HepG2 (cell line): ENCODE measurements at regions not wholly inside any gene's neighbourhood (a gene's known extent, or its start where the extent isn't known, plus 50 kb on each side); places are given as distances from the start of the nearest gene placed in this dataset.

Source experiments
- DMAP1 ChIP-seq: IDR thresholded peaks from 2 replicates; pipeline ENCODE4 v1.6.1; 2016
- FOXJ3 ChIP-seq: sonication (generic); formaldehyde crosslinking; IDR thresholded peaks from 2 replicates; pipeline ENCODE4 v1.4.0; 2020; ENCODE audit warnings: missing genetic modification reagents, mild to moderate bottlenecking, borderline replicate concordance
- KLF6 ChIP-seq: IDR thresholded peaks from 2 replicates; pipeline ENCODE4 v1.8.0; 2016; ENCODE audit warnings: missing biosample characterization, missing genetic modification reagents
- PHF21A ChIP-seq: sonication (generic); formaldehyde crosslinking; IDR thresholded peaks from 2 replicates; pipeline ENCODE4 v1.5.0; 2020; ENCODE audit warnings: mild to moderate bottlenecking, missing genetic modification reagents
- RCOR2 ChIP-seq: IDR thresholded peaks from 2 replicates; pipeline ENCODE4 v1.6.1; 2016; ENCODE audit warnings: missing biosample characterization, missing genetic modification reagents
- RORA ChIP-seq: sonication (generic); formaldehyde crosslinking; IDR thresholded peaks from 2 replicates; pipeline ENCODE4 v1.5.0; 2020; ENCODE audit warnings: mild to moderate bottlenecking, missing genetic modification reagents, moderate library complexity
- SMAD9 ChIP-seq: sonication (generic); formaldehyde crosslinking; IDR thresholded peaks from 2 replicates; pipeline ENCODE4 v1.5.1; 2020; ENCODE audit warnings: mild to moderate bottlenecking, missing genetic modification reagents
- SNRNP70 ChIP-seq: fragments of 200-400 bp; formaldehyde crosslinking; IDR thresholded peaks from 2 replicates; pipeline ENCODE4 v1.6.1; 2017; ENCODE audit warnings: mild to moderate bottlenecking, low read depth, low read length, moderate library complexity
- TBX2 ChIP-seq: sonication (generic); formaldehyde crosslinking; IDR thresholded peaks from 2 replicates; pipeline ENCODE4 v1.5.0; 2020; ENCODE audit warnings: missing genetic modification reagents, mild to moderate bottlenecking, borderline replicate concordance
- THYN1 ChIP-seq: sonication (generic); formaldehyde crosslinking; IDR thresholded peaks from 2 replicates; pipeline ENCODE4 v1.8.1; 2023; ENCODE audit warnings: low read depth, mild to moderate bottlenecking, moderate library complexity, missing genetic modification reagents, borderline replicate concordance
- ZMYM3 ChIP-seq: sonication (generic); formaldehyde crosslinking; IDR thresholded peaks from 2 replicates; pipeline ENCODE4 v1.5.1; 2020; ENCODE audit warnings: mild to moderate bottlenecking, missing genetic modification reagents
- ZNF180 ChIP-seq: sonication (generic); formaldehyde crosslinking; IDR thresholded peaks from 2 replicates; pipeline ENCODE4 v1.4.0; 2020; ENCODE audit warnings: low read depth, missing genetic modification reagents, borderline replicate concordance
- ZNF20 ChIP-seq: sonication (generic); formaldehyde crosslinking; IDR thresholded peaks from 2 replicates; pipeline ENCODE4 v1.4.0; 2020; ENCODE audit warnings: mild to moderate bottlenecking, moderate library complexity, missing genetic modification reagents
- ZNF451 ChIP-seq: sonication (generic); formaldehyde crosslinking; IDR thresholded peaks from 2 replicates; pipeline ENCODE4 v1.5.0; 2020; ENCODE audit warnings: mild to moderate bottlenecking, missing genetic modification reagents
- ZNF883 ChIP-seq: sonication (generic); formaldehyde crosslinking; IDR thresholded peaks from 2 replicates; pipeline ENCODE4 v1.5.1; 2020; ENCODE audit warnings: mild to moderate bottlenecking, missing genetic modification reagents; ENCODE audit errors: not compliant biosample characterization
- TF ChIP-seq, protein P1 (sequence below): sonication (generic); formaldehyde crosslinking; IDR thresholded peaks from 2 replicates; pipeline ENCODE4; 2020; ENCODE audit warnings: missing genetic modification reagents, mild to moderate bottlenecking, borderline replicate concordance
- TF ChIP-seq, protein P2 (sequence below): IDR thresholded peaks from 2 replicates; pipeline ENCODE4 v1.6.1; 2012; ENCODE audit warnings: inconsistent platforms
- TF ChIP-seq, protein P3 (sequence below): IDR thresholded peaks from 2 replicates; pipeline ENCODE4 v1.6.1; 2018; ENCODE audit warnings: missing genetic modification reagents, mild to moderate bottlenecking, missing compliant biosample characterization

GRCh38 chr11:119472856-119473222 is 49.9 kb upstream of the THY1 start (continued):
- TF ChIP-seq TBX2 (CRISPR knock-in tag), result no peak
- no peak for TF ChIP-seq SNRNP70
- no peak for TF ChIP-seq ZNF451 (CRISPR knock-in tag)
- no peak for TF ChIP-seq DMAP1 (CRISPR knock-in tag)
- no peak for TF ChIP-seq KLF6
- TF ChIP-seq ZNF180, result no peak
- TF ChIP-seq RORA (CRISPR knock-in tag), result no peak
- TF ChIP-seq, protein P1, sequence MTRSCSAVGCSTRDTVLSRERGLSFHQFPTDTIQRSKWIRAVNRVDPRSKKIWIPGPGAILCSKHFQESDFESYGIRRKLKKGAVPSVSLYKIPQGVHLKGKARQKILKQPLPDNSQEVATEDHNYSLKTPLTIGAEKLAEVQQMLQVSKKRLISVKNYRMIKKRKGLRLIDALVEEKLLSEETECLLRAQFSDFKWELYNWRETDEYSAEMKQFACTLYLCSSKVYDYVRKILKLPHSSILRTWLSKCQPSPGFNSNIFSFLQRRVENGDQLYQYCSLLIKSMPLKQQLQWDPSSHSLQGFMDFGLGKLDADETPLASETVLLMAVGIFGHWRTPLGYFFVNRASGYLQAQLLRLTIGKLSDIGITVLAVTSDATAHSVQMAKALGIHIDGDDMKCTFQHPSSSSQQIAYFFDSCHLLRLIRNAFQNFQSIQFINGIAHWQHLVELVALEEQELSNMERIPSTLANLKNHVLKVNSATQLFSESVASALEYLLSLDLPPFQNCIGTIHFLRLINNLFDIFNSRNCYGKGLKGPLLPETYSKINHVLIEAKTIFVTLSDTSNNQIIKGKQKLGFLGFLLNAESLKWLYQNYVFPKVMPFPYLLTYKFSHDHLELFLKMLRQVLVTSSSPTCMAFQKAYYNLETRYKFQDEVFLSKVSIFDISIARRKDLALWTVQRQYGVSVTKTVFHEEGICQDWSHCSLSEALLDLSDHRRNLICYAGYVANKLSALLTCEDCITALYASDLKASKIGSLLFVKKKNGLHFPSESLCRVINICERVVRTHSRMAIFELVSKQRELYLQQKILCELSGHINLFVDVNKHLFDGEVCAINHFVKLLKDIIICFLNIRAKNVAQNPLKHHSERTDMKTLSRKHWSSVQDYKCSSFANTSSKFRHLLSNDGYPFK (CRISPR knock-in tag), result 0 out of 2 replicates have a peak, but pooled peaks have one; percentile 31
- TF ChIP-seq RCOR2, result no peak
- TF ChIP-seq ZNF883 (CRISPR knock-in tag), result no peak
- no peak for TF ChIP-seq ZNF20
- no peak for TF ChIP-seq SMAD9 (CRISPR knock-in tag)
- TF ChIP-seq, protein P2, sequence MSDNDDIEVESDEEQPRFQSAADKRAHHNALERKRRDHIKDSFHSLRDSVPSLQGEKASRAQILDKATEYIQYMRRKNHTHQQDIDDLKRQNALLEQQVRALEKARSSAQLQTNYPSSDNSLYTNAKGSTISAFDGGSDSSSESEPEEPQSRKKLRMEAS, result peak; percentile 43; the same call in 1 of the 2 replicates
- no peak for TF ChIP-seq PHF21A (CRISPR knock-in tag)
- TF ChIP-seq, protein P3, sequence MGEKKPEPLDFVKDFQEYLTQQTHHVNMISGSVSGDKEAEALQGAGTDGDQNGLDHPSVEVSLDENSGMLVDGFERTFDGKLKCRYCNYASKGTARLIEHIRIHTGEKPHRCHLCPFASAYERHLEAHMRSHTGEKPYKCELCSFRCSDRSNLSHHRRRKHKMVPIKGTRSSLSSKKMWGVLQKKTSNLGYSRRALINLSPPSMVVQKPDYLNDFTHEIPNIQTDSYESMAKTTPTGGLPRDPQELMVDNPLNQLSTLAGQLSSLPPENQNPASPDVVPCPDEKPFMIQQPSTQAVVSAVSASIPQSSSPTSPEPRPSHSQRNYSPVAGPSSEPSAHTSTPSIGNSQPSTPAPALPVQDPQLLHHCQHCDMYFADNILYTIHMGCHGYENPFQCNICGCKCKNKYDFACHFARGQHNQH (CRISPR knock-in tag), result no peak
- 0 out of 2 replicates have a peak, but pooled peaks have one; percentile 10 for TF ChIP-seq ZMYM3
- no peak for TF ChIP-seq THYN1 (CRISPR knock-in tag)
- TF ChIP-seq FOXJ3 (CRISPR knock-in tag), result no peak
